ENCODE measurements at regions not wholly inside any gene's neighbourhood (a gene's known extent, or its start where the extent isn't known, plus 50 kb on each side); places are given as distances from the start of the nearest gene placed in this dataset.
A peak's percentile ranks its signal among the peaks of the same experiment; 100 is the strongest.
"Not testable (repeated sequence)": the region's sequence is repeated elsewhere in the genome, so short reads cannot be mapped to it uniquely, and the experiment has no call there.

DNA sequence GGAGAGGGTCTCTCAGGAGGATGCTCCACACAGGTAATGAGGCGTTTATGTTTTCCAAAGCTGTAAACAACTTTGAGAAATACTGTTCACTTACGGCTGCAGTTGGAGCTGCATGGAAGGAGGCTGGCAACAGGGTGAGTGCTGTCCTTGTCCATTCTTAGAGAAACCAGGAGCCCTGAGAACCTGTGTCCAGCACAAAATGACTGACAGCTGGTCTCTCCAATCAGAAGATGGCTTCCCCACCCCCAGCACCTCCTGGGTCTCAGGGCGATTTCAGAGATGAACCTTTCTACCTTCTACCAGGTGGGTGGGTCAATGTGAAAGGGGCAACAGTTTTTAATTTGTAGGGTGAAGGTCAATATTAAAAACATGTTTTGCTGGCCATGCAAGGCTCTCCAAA is 353.6 kb downstream of the NPHP4 start:
- no peak for DNase-seq (ENCODE audit: low read depth, low spot score)

DNA sequence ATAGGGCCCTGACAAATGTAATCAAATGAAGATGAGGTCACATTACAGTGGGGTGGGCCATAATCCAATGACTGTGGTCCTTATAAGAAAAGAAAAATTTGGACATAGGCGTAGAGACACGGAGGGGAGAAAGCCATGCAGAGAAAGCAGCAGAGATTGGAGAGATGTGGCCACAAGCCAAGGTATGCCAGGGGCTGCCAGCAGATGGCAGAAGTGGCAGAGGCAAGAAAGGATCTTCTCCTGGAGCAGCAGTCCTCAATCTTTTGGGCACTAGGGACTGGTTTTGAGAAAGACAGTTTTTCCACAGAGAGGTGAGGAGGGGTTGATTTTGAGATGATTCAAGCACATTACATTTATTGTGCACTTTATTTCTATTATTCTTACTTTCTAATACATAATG is 355.1 kb downstream of the NPHP4 start:
- peak; percentile 21 for DNase-seq (ENCODE audit: low read depth, low spot score)

DNA sequence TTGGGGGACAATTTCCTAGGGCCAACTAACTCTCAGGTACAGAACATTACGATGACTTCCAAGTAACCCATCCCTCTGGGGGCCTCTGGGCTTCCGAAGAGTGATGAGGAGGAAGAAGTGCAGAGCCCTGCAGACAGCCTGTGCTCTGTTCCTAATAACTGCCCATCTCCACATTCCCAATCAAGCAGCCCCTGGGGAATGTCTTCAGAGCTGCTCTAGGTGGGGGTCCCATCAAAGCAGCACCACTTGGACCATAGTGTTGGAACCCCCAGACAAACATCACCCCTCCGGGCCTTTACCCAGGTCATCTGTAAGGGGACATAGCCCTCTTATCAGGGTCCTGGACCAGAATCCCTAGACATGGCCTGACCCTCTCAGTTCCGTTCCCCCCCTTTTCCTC is 357.3 kb downstream of the NPHP4 start:
- DNase-seq (ENCODE audit: low read depth, low spot score) = no peak

DNA sequence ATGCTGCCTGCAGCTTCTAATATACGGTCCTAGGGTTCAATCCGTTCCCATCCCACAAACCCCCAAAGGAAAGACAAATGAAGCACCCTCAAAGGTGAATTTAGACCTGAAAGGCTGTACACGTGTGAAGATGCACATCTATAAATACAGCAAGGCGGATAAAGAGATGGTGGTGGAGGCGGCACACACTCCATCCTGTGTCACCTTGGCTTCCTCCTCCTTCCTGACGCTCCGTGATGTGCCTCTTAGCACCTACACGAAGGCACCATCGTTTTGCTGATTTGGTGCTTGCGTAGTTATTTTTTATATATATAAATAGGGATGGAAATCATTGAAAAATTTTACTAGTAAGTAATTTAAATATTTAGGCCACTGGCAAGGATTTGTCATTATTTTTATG is 359.4 kb downstream of the NPHP4 start:
- DNase-seq (ENCODE audit: low read depth, low spot score) = no peak

DNA sequence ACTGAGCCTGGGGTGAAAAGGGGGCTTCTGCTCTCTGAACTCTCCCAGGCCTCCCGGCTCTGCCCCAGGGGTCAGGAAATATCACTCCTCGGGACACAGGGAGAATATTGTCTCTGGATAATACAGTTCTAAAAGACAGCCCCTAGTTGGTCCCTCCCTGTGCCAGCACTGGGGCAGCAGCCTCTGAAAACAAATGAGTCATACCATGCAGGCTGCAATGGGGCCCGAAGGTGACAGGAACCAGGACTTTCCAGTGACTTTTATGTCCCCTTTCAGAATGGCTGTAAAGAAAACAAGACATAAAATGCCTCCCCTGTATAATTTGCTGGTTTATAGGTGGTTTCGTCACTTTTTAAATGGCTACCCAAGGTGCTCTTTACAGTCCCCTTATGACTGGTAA is 360.0 kb downstream of the NPHP4 start:
- DNase-seq (ENCODE audit: low read depth, low spot score) = no peak

DNA sequence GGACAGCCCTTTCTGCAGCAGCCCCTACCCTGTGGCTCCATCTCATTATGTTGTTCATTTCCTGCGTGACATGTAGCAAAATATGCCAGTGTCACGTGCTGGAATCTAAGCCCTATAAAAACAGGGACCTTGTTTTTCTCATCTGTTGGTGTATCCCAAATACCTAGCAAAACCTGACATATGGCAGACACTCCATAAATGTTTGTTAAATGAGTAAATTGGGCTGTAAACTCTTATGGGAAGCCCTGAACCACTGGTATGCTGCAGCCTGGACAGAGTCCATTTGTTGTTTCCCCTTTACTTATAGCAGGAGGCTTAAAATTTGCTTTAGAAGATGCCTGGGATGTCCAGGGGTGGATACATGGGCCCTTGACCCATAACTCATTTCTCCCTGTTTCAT is 363.8 kb downstream of the NPHP4 start:
- no peak for DNase-seq (ENCODE audit: low read depth, low spot score)

DNA sequence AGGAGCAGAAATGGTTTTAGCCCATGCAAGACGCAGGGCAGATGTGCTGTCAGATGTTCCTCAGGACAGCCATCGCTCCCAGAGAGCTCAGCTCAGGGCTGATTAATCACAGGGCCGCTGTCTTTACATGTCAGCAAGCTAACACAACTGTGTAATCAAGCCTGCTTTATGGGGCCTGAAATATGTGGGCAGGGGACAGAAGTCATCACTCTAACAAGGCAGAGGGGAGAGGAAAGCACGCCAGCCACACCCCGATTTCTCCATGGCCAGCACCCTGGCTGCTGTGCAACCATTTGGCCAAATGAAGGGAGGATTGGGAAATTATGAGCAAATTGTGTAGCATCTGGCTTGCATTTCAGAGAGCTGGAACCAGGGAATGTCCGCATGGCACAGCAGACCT is 368.8 kb downstream of the NPHP4 start:
- DNase-seq (ENCODE audit: low read depth, low spot score) = no peak

DNA sequence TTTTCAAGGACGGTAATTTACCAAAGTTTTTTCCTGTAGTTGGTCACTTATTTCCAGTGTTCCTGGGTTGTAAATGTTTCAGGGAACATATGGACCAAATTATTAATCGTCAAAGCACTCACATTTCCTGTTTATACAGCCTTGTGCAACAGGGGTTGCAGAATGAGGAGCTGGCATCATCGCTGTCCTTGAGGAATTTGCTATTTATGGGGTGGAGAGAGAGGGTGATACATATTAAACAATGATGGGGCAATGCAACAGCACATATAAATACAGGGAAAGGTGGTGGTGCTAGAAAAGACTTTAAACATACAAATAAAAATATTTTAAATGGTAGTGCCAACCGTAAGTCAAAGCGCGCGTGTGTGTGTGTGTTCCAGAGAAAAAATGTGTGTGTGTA is 369.8 kb downstream of the NPHP4 start:
- DNase-seq (ENCODE audit: low read depth, low spot score) = no peak

DNA sequence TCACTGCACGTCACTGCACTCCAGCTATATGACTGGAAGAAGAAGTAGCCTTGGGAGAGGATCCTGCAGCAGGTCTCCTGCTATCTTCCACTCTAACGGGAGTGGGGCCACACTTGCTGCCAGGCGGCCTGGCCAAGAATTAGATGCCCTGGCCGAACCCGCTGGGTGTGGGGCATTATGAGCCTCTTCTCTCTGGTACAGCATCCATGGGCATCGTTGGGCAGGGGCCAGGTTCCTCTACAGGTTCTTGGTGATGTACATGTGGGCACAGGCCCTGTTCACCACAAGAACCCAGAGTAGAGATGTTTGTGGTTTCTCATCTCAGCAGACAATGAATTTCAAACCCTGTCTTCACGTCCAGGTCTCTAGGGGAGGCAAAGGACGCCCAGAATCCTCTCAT is 370.5 kb downstream of the NPHP4 start:
- DNase-seq (ENCODE audit: low read depth, low spot score) = no peak

DNA sequence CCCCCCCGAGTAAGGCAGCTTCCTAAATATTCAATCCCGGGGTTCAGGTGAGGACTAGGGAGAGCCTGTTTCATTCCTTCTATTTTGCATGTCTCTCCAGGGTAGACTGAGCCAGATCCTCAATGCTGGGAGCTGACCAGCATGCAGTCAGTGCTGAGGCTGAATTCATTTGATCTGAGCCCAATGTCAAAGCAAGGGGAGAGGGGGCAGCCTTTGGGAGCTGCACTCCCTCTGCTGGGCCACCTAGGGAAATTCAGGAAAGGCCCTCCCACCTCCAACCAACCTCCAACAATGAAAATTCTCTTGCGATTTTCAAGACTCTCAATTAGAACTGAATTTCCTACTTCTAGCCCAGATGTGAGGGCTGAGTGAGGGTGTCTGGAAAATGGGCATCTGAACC is 371.2 kb downstream of the NPHP4 start:
- DNase-seq (ENCODE audit: low read depth, low spot score) = peak; percentile 60

DNA sequence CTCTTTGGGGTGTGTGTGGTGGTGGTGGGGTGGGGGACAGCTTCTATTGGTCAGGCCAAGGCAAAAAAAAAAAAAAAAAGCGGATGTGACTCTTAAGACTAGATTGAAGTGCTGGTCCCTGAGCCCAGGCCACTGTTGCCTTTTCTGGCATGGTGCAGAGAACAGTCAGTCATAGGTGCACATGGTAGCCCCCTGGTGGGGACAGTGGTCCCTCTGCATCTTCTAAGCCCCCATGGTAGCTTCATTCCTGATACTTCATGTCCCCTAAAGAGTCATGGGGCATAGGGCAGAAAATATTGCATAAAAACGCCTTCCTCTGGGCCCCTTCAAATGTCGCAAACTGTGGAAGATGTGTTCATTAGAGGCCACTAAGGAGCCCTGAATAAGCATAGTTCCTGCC is 371.8 kb downstream of the NPHP4 start:
- no peak for DNase-seq (ENCODE audit: low read depth, low spot score)

DNA sequence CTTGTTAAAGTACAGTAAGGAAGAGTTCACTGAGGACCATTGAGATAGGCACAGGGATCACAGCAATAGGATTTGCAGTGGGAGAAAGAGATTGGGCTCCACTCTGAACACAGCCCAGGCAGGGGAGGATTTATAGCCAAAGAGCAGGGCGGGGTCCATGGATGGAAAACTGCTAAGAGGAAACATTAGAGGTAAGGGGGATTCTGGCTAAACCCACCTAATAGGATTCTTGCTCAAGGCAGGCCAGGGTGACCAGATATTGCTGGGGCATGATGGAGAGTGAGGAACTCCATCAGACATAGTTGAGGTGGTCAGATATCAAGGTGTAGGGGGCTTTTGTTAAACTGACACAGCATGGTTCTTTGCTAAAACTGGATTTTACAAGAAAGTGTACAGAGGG is 372.8 kb downstream of the NPHP4 start:
- no peak for DNase-seq (ENCODE audit: low read depth, low spot score)

DNA sequence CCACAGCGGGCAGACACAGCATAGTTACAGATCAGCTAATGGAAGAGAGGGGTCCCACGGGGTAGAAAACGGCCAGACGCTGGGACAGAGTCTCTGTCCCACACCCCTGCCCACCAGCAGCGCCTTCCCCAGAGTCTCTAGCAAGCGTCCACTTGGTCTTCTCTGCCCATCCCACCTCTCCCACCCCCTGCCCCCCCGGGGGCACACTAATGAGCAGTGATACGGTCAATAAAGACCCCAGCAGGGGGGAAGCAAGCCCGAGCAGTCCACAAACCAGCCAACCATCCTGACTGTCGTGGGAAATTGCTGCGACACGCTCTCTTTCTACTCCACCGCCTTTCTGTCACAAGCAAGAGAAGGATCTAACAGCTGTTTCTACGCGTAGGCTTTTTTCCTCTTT is 374.7 kb downstream of the NPHP4 start:
- no peak for DNase-seq (ENCODE audit: low read depth, low spot score)

DNA sequence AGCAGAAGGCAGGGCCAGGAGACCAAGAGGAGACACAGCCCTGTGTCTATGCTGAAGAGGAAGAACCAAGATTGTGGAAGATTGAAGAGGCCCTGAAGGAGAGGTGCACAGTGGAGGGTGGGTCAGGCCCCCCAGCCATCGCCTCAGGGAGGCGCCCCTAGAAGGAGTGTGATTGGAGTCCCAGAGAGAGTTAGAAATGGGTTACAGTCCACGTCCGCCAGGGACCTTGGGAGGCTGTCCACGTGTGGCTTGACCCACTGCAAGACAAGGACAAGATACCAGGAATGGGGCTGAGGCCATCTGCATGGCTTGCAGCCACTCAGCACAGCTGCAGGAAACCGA is 375.1 kb downstream of the NPHP4 start:
- DNase-seq (ENCODE audit: low read depth, low spot score) = no peak

DNA sequence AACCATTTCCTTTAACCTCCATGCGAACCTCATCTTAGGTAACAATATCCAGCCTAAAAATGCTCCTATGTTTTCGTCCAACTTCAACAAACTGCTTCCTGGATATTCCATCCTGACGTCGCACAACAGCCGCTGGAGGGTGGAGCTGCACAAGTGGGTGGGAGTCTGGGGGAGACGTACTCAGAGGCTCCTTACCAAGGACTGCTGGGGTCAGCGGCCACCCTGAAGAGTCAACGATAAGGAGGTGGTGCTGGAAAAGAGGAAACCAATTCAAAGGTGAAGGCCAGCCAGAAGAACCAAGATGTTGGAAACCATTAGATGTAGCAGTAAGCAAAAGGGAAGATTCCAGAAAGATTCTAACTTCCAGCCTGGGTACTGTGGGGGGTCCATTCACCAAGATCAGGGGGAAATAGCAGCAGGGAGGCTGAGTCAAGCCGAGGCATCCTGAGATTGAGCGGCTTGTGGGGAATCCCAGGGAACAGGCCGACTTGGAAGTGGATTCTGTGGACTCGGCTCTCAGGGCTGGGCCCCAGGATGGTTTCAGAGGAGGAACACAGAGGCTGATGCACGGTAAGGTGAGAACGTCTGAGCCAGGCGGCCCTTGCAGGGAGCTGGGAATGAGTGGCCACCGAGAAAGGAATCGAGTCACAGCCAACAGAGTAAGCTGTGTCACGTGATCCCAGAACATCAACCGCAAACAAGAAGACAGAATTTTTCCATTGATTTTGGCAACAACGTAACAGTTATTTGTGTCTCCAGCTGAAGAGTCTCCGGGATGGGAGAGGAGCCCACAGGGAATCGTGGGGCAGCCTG is 375.7 kb downstream of the NPHP4 start:
- no peak for DNase-seq (ENCODE audit: low read depth, low spot score)

DNA sequence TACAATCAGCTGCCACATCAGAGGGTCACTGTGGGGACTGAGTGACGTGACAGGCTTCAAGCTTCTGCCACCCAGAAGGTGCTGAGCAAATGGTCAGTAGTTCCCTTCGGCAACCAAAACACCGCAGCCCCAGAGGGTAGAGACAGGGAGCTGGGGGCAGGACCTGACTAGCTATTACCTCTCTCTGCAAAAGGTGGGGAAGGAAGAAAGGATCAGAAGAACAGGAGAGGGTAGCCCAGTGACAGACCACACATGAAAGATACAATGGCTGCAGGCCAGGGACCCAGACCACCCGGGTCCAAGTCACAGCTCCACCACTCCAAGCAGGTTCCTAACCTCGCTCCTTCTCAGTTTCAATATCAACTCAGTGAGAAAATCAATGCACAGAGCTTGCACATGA is 377.1 kb downstream of the NPHP4 start:
- no peak for DNase-seq (ENCODE audit: low read depth, low spot score)

DNA sequence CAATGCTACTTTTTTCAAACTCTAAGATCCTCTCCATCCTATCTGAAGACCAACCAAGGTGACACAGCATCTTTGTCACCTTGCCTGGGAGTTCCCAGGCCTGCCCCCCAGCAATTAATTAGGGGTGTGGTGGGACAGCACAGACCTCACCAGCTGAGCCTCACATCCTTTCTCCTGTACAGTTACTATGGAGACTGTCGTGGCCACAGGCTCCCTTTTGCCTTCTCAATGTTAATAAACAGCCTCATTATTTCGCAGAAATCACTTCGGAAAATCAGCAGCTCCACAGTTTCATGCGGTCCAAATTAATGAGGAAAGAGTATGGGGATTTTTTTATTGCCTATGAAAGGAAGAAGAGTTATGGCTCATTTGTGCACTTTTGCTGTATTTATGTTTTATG is 378.3 kb downstream of the NPHP4 start:
- no peak for DNase-seq (ENCODE audit: low read depth, low spot score)

DNA sequence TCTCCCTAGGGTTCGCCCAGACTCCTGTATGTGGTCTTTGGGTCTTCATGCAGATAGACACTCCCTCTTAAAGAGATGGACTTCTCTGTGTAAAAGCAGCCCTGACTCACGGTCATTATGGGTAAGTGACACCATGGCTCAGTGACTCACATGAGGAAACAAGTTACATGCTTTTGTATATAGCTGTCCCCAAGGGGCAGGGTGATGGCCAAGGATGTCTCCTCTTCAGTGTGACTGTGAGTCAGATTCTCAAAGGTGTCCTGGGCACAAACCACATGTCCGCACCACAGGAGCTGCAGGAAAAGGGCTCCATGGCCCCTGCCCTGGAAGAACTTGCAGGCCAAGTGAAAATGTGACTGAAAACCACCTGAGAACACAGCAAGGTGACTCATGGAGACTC is 380.4 kb downstream of the NPHP4 start:
- DNase-seq (ENCODE audit: low read depth, low spot score) = no peak

DNA sequence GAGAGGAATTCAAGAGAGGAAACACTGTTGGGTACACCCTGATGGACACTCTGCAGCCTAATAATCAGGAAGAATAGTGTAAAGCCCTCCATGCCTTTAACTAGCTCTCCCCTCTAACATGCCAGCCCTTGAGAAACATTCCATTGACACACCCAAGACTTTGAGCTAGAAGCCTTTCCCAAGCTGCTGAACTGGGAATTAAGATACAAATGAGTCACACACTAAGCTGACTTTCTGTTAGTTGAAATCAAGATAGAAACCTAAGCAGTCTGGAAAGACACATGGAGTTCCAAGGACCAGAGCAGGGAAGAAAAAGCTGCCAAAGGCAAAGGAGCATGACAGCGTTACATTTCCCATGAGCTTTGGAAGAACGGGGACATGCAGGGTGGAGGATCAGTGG is 380.8 kb downstream of the NPHP4 start:
- DNase-seq (ENCODE audit: low read depth, low spot score) = no peak

DNA sequence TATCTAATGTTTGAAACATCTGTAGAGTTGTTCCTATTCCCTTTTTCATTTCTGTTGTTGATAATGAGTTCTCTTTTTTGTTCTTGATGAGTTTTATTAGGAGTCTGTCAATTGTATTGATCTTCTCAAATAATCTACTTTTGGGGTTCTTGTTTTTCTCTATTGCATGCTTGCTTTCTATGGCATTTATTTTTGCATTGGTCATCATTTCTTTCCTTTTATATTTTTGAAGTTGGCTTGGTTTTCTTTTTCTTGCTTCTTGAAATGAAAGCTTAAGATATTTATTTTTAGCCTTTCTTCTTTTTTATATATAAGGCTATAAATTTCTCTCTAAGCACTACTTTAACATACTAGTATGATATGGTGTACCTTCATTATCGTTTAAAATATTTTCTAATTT is 381.8 kb downstream of the NPHP4 start:
- no peak for DNase-seq (ENCODE audit: low read depth, low spot score)

DNA sequence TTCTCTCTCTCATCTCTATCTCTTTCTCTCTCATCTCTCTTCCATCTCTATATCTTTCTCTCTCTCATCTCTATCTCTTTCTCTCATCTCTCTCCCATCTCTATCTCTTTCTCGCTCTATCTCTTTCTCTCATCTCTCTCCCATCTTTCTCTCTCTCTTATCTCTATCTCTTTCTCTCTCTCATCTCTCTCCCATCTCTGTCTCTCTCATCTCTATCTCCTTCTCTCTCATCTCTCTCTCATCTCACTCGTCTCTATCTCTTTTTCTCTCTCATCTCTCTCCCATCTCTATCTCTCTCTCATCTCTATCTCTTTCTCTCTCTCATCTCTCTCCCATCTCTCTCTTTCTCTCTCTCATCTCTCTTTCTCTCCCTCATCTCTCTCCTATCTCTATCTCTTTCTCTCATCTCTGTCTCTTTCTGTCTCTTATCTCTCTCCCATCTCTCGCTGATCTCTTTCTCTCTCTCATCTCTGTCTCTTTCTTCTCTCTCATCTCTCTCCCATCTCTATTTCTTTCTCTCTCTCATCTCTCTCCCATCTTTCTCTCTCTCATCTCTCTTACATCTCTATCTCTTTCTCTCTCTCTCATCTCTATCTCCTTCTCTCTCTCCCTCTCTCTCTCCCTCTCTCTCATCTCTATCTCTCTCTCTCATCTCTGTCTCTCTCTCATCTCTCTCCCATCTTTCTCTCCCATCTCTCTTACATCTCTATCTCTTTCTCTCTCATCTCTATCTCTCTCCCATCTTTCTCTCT is 388.7 kb downstream of the NPHP4 start:
- DNase-seq (ENCODE audit: low read depth, low spot score) = no peak

DNA sequence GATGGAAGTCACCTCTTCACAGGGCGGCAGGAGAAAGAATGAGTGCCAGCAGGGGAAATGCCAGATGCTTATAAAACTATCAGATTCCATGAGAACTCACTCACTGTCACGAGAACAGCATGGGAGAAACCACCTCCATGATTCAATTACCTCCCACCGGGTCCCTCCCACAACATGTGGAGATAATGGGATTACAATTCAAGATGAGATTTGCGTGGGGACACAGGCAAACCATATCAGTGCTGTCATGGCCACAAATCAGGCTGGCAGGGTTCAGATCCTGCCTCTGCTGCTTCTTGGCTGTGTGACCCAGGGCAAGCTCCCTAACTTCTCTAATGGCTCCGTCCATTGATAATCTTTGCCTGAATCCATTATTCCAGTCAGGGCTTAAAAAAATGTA is 389.5 kb downstream of the NPHP4 start:
- DNase-seq (ENCODE audit: low read depth, low spot score) = not testable (repeated sequence)

DNA sequence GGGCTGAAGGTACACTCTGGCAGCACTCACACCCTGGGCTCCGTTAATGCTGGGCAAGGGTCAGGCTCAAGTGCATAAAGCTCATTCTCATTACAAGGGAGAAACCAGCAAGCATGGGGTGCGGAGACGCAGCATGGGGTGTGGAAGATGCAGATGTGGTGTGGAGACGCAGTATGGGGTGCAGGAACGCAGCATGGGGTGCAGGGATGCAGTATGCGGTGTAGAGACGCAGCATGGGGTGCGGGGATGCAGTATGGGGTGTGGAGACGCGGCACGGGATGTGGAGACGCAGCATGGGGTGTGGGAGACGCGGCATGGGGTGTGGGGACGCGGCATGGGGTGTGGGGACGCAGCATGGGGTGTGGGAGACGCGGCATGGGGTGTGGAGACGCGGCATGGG is 390.7 kb downstream of the NPHP4 start:
- no peak for DNase-seq (ENCODE audit: low read depth, low spot score)

DNA sequence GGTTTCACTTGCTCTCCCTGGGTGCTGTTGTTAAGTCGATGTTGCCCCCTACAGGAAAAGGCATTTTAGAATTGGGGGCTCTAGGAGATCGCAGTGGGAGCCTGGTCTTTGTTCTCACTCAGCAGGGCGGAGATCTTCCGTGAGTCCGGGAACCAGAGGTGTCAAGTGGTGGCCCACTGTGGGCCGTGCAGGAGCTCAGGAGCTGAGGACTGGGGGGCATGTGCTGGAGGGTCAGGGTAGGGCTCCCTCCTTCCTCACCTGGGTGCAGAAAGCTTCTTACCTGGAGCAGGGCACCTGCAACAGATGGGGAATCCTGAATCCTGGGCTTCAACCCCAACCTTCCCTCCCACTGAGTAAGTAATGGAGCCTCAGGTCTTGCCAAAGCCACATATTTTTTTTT is 392.7 kb downstream of the NPHP4 start:
- DNase-seq (ENCODE audit: low read depth, low spot score) = no peak
